Gastrocnemius medialis (tissue), 4 donors: ENCODE measurements at regions not wholly inside any gene's neighbourhood (a gene's known extent, or its start where the extent isn't known, plus 50 kb on each side); places are given as distances from the start of the nearest gene placed in this dataset.

Source experiments
- ATAC-seq, 2 donors: fragments of 150-250 bp; one replicate each; pipeline ENCODE4 v1.9.1; 2016
- DNase-seq, 2 donors: peaks; one replicate each; pipeline ENCODE4 v3.0.0-alpha.2; 2019
- H3K27ac ChIP-seq, 4 donors: fragments of 200-600 bp; sonication (generic); 1 replicate in 1 of 4; 2 replicates in 3 of 4; pipeline ENCODE4 v1.5.1; 2016 to 2018; ENCODE audit warnings: mild to moderate bottlenecking in 2 of 4, moderate library complexity in 1 of 4
- H3K27me3 ChIP-seq, 3 donors: fragments of 200-600 bp; sonication (generic) in 2 of 3; 1 replicate in 1 of 3; 2 replicates in 2 of 3; pipeline versions ENCODE4 v1.5.1 to v1.6.0; 2016 to 2019; ENCODE audit warnings: mild to moderate bottlenecking in 1 of 3, moderate library complexity in 1 of 3
- H3K36me3 ChIP-seq, 2 donors: fragments of 200-600 bp; sonication (generic) in 1 of 2; one replicate each; pipeline ENCODE4 v1.5.1; 2017 to 2018
- H3K4me1 ChIP-seq, 2 donors: fragments of 200-600 bp; sonication (generic) in 1 of 2; one replicate each; pipeline ENCODE4 v1.5.1; 2016 to 2017; ENCODE audit warnings: mild to moderate bottlenecking in 2 of 2
- H3K4me3 ChIP-seq, 4 donors: fragments of 200-600 bp; sonication (generic) in 3 of 4; 1 replicate in 1 of 4; 2 replicates in 3 of 4; pipeline ENCODE4 v1.5.1; 2016 to 2019; ENCODE audit warnings: mild to moderate bottlenecking in 2 of 4
- H3K9me3 ChIP-seq, 3 donors: fragments of 200-600 bp; sonication (generic) in 2 of 3; 1 replicate in 1 of 3; 2 replicates in 2 of 3; pipeline ENCODE4 v1.5.1; 2016 to 2019
- CTCF ChIP-seq, 5 experiments: fragments of 450-650 bp in 3 of 5; fragments of 200-600 bp in 2 of 5; sonication (generic) in 2 of 5; IDR thresholded peaks in 4 of 5; conservative IDR thresholded peaks in 1 of 5; 1 replicate in 4 of 5; 2 replicates in 1 of 5; pipeline ENCODE4 v1.5.1; 2016 to 2019; ENCODE audit warnings: antibody characterized with exemption in 5 of 5, mild to moderate bottlenecking in 3 of 5, moderate library complexity in 3 of 5
- POLR2A ChIP-seq, 2 donors: fragments of 450-650 bp; IDR thresholded peaks; one replicate each; pipeline ENCODE4 v1.6.1; 2017; ENCODE audit warnings: antibody characterized with exemption in 2 of 2, mild to moderate bottlenecking in 2 of 2, moderate library complexity in 2 of 2
- in situ Hi-C, 4 donors: fragments of 200-750 bp; cut with MboI; loops; one replicate each; pipeline versions ENCODE4 v1.15.0 to v1.8.0; 2017; ENCODE audit warnings: low sequenced_read_pairs in 4 of 4
- intact Hi-C: fragments of 100-400 bp; cut with DNase I; formaldehyde crosslinking; loops from one replicate; pipeline ENCODE4 v1.15.1; 2023; ENCODE audit warnings: low total_unique reads

- H3K9me3 ChIP-seq = no peaks in the 10 kb centered on the region
- TF ChIP-seq CTCF (IDR thresholded peaks at IDR 0.05 in 4 of 5, conservative IDR thresholded peaks at IDR 0.05 in 1 of 5) (no peak), POLR2A (IDR thresholded peaks at IDR 0.05) (no peak)
- ATAC-seq (peak in 1 of 2 donors; percentile 47), DNase-seq (no peak)
- no peaks in the 10 kb centered on the region for H3K27me3 ChIP-seq
- H3K4me3 ChIP-seq = no peak overlapping the region
- H3K4me1 ChIP-seq = no peaks in the 10 kb centered on the region
- in situ Hi-C loops = no loop called here
- no peaks in the 10 kb centered on the region for H3K36me3 ChIP-seq
- intact Hi-C loops = no loop called here
- H3K27ac ChIP-seq = no peak overlapping the region
These were observed 624.2 kb downstream of the PLPP3 start for GRCh38 chr1:55955016-55955621.

GRCh38 chr1:55951291-55951690, 628.1 kb downstream of the PLPP3 start:
- H3K4me1 ChIP-seq = no peaks in the 10 kb centered on the region
- no peaks in the 10 kb centered on the region for H3K36me3 ChIP-seq
- H3K27me3 ChIP-seq = no peaks in the 10 kb centered on the region
- TF ChIP-seq CTCF (IDR thresholded peaks at IDR 0.05 in 4 of 5, conservative IDR thresholded peaks at IDR 0.05 in 1 of 5) (no peak), POLR2A (IDR thresholded peaks at IDR 0.05) (no peak)
- no peaks in the 10 kb centered on the region for H3K9me3 ChIP-seq
- H3K27ac ChIP-seq = no peak overlapping the region
- intact Hi-C loops = no loop called here
- in situ Hi-C loops = no loop called here
- no peak for ATAC-seq
- H3K4me3 ChIP-seq = no peak overlapping the region
- no peak for DNase-seq

- ATAC-seq = no peak
- intact Hi-C loops = no loop called here
- no peak overlapping the region for H3K27ac ChIP-seq
These were observed 631.9 kb downstream of the PLPP3 start for GRCh38 chr1:55947446-55947845.

GRCh38 chr1:55943721-55944435, 635.5 kb downstream of the PLPP3 start:
- in situ Hi-C loops (no loop called here), intact Hi-C loops (no loop called here)
- no peak for DNase-seq
- H3K27ac ChIP-seq = no peak overlapping the region
- TF ChIP-seq POLR2A (IDR thresholded peaks at IDR 0.05) (no peak), CTCF (IDR thresholded peaks at IDR 0.05 in 4 of 5, conservative IDR thresholded peaks at IDR 0.05 in 1 of 5) (no peak)
- H3K4me1 ChIP-seq = no peaks in the 10 kb centered on the region
- no peaks in the 10 kb centered on the region for H3K9me3 ChIP-seq
- H3K4me3 ChIP-seq = no peak overlapping the region
- H3K36me3 ChIP-seq = no peaks in the 10 kb centered on the region
- H3K27me3 ChIP-seq = no peaks in the 10 kb centered on the region
- ATAC-seq = no peak

More at GRCh38 chr1:55947446-55947845, 631.9 kb downstream of the PLPP3 start:
- no peak for DNase-seq
- H3K36me3 ChIP-seq = no peaks in the 10 kb centered on the region
- no peaks in the 10 kb centered on the region for H3K4me1 ChIP-seq
- H3K27me3 ChIP-seq = no peaks in the 10 kb centered on the region
- H3K4me3 ChIP-seq = no peak overlapping the region
- no peak for TF ChIP-seq CTCF (IDR thresholded peaks at IDR 0.05 in 4 of 5, conservative IDR thresholded peaks at IDR 0.05 in 1 of 5)
- no peak for TF ChIP-seq POLR2A (IDR thresholded peaks at IDR 0.05)
- in situ Hi-C loops = no loop called here
- H3K9me3 ChIP-seq = no peaks in the 10 kb centered on the region
